ENCODE measurements at regions not wholly inside any gene's neighbourhood (a gene's known extent, or its start where the extent isn't known, plus 50 kb on each side); places are given as distances from the start of the nearest gene placed in this dataset.

DNA sequence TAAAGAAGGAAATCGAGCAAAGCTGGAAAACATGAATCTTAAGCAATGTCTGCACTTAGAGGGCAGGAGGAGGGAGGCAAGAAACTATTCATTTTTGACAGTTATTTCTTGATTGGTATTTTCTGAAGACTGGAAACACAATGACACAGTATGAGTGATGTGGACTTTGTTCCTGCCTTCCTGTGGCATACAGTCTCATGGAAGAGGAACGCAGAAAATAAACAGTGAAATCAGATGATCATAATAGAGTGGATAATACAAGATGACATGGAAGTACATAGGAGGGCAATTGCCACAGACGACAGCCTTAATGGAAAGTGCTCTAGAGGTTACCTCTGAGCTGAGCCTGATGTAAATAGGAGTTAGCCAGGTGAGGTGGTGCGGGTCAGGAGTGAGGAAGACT, 140.4 kb upstream of the MAX start:
- Histone ChIP-seq H3K36me3 (ENCODE audit: control insufficient read depth, insufficient read depth, low read length) (no peaks in the 10 kb centered on the region), H3K4me1 (ENCODE audit: control insufficient read depth, insufficient read depth, low read length, poor library complexity, severe bottlenecking) (peaks cover 10% of the 10 kb centered on the region), H3K9me3 (ENCODE audit: control insufficient read depth, low read length) (no peaks in the 10 kb centered on the region), H3K4me3 (ENCODE audit: insufficient read depth, low read depth, low read length, poor library complexity, severe bottlenecking) (no peak overlapping the region), H3K27ac (ENCODE audit: insufficient read depth, low read length, poor library complexity, severe bottlenecking) (no peak overlapping the region), H3K27me3 (replicated peaks; ENCODE audit: control insufficient read depth, insufficient read depth, low read length, poor library complexity, severe bottlenecking) (no peaks in the 10 kb centered on the region)
- no peak for DNase-seq

DNA sequence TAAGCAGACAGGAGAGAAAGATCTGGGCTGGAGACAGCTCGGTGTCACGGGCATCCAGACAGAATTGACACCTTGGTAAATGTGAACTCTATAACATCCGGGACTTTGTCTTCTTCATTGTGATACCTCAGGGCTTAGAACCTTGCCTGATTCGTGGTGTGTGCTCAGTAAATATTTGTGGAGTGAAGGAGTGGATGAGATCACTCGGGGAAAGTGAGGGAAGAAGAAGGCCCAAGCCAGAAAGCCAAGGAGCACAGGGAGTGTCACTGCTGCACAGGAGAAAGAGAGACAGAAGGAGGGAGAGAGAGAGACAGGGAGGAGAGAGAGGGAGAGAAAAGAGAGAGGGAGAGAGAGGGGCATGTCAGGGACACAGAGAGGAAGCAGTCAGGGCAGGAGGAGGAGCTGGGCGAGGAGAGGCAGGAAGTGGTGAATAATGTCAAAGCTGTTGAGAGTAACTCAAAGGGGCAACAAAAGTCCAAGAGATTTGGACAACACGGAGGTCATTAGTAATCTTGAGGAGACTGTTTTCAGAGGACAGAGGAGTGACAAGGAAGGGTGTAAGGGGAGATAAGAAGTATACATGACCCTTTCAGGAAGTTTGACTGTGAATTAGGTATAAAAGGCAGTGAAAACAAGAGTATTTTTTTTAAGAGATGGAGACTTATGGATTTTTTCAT, 141.6 kb upstream of the MAX start:
- Histone ChIP-seq H3K36me3 (ENCODE audit: control insufficient read depth, insufficient read depth, low read length) (no peaks in the 10 kb centered on the region), H3K4me3 (ENCODE audit: insufficient read depth, low read depth, low read length, poor library complexity, severe bottlenecking) (no peak overlapping the region)

DNA sequence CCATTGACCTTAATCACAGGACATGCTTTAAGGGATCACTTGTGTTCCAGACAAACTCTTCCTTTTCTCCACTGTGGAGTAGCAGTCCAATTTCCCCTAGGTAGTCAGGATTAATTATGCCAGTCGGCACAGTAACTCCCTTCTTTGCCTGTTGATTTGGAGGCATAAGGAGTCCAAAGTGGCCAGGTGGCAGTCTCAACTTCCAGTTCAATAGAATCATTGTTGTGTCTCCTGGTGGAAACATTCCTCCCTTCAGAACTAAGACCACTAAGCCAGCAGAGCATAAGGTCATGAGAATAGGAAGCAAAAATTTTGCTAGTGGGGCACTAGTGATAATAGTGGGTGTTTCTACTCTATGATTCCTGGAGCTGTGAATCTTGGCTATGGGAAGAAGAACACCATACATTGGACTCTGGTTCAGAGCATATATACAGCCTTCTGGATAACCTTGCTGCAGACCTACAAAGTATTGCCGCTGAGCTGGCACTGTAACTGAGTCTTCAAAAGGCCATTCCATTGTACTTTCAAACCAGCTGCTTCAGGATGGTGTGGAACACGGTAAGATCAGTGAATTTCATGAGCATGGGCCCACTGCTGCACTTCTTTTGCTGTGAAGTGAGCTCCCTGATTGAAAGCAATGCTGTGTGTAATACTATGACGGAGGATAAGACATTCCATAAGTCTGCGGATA, 147.3 kb upstream of the MAX start:
- no peak for DNase-seq
- H3K4me1 ChIP-seq (ENCODE audit: control insufficient read depth, insufficient read depth, low read length, poor library complexity, severe bottlenecking), result peaks cover under 1% of the 10 kb centered on the region
- H3K9me3 ChIP-seq (ENCODE audit: control insufficient read depth, low read length), result no peaks in the 10 kb centered on the region
- no peak overlapping the region for H3K27ac ChIP-seq (ENCODE audit: insufficient read depth, low read length, poor library complexity, severe bottlenecking)
- no peaks in the 10 kb centered on the region for H3K36me3 ChIP-seq (ENCODE audit: control insufficient read depth, insufficient read depth, low read length)
- H3K4me3 ChIP-seq (ENCODE audit: insufficient read depth, low read depth, low read length, poor library complexity, severe bottlenecking), result no peak overlapping the region
- no peaks in the 10 kb centered on the region for H3K27me3 ChIP-seq (replicated peaks; ENCODE audit: control insufficient read depth, insufficient read depth, low read length, poor library complexity, severe bottlenecking)

More for the DNA sequence above, 141.6 kb upstream of the MAX start:
- peaks cover 10% of the 10 kb centered on the region for H3K4me1 ChIP-seq (ENCODE audit: control insufficient read depth, insufficient read depth, low read length, poor library complexity, severe bottlenecking)
- no peak for DNase-seq
- no peaks in the 10 kb centered on the region for H3K9me3 ChIP-seq (ENCODE audit: control insufficient read depth, low read length)
- no peak overlapping the region for H3K27ac ChIP-seq (ENCODE audit: insufficient read depth, low read length, poor library complexity, severe bottlenecking)
- H3K27me3 ChIP-seq (replicated peaks; ENCODE audit: control insufficient read depth, insufficient read depth, low read length, poor library complexity, severe bottlenecking), result no peaks in the 10 kb centered on the region

DNA sequence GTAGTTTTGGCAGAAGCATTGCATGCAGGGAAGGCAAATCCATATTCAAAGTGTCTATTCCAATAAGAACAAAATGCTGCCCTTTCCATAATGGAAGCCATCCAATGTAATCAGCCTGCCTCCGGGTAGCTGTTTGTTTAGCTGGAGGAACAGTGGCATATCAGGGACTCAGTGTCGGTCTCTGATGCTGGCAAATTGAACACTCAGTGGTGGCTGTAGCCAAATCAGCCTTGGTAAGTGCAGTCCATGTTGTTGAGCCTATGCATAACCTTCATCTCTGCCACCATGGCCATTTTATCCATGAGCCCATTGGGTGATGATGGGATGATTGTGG, 147.8 kb upstream of the MAX start:
- Histone ChIP-seq H3K4me1 (ENCODE audit: control insufficient read depth, insufficient read depth, low read length, poor library complexity, severe bottlenecking) (no peaks in the 10 kb centered on the region), H3K9me3 (ENCODE audit: control insufficient read depth, low read length) (no peaks in the 10 kb centered on the region), H3K27ac (ENCODE audit: insufficient read depth, low read length, poor library complexity, severe bottlenecking) (no peak overlapping the region), H3K36me3 (ENCODE audit: control insufficient read depth, insufficient read depth, low read length) (no peaks in the 10 kb centered on the region), H3K4me3 (ENCODE audit: insufficient read depth, low read depth, low read length, poor library complexity, severe bottlenecking) (no peak overlapping the region), H3K27me3 (replicated peaks; ENCODE audit: control insufficient read depth, insufficient read depth, low read length, poor library complexity, severe bottlenecking) (no peaks in the 10 kb centered on the region)
- no peak for DNase-seq

DNA sequence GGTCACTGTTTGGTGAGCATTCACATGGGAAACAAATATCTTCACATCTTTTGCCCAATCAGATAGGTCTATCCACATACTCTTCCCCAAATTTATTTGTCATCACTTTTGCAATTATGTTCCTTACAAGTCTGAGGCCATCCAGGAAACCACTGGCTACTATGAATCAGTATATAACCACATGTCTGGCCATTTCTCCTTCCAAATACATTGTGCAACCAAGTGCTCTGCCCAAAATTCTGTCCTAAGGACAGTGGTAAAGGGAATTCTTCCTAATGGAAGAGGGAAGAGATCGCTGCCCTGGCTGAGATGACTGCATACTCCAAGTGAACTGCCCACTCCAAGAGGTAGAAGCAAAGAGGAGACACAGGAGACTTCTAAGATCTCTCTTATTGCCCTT, 148.9 kb upstream of the MAX start:
- no peaks in the 10 kb centered on the region for H3K9me3 ChIP-seq (ENCODE audit: control insufficient read depth, low read length)
- H3K36me3 ChIP-seq (ENCODE audit: control insufficient read depth, insufficient read depth, low read length), result no peaks in the 10 kb centered on the region
- no peak overlapping the region for H3K27ac ChIP-seq (ENCODE audit: insufficient read depth, low read length, poor library complexity, severe bottlenecking)
- H3K4me3 ChIP-seq (ENCODE audit: insufficient read depth, low read depth, low read length, poor library complexity, severe bottlenecking), result no peak overlapping the region
- H3K27me3 ChIP-seq (replicated peaks; ENCODE audit: control insufficient read depth, insufficient read depth, low read length, poor library complexity, severe bottlenecking), result no peaks in the 10 kb centered on the region
- no peaks in the 10 kb centered on the region for H3K4me1 ChIP-seq (ENCODE audit: control insufficient read depth, insufficient read depth, low read length, poor library complexity, severe bottlenecking)
- no peak for DNase-seq

DNA sequence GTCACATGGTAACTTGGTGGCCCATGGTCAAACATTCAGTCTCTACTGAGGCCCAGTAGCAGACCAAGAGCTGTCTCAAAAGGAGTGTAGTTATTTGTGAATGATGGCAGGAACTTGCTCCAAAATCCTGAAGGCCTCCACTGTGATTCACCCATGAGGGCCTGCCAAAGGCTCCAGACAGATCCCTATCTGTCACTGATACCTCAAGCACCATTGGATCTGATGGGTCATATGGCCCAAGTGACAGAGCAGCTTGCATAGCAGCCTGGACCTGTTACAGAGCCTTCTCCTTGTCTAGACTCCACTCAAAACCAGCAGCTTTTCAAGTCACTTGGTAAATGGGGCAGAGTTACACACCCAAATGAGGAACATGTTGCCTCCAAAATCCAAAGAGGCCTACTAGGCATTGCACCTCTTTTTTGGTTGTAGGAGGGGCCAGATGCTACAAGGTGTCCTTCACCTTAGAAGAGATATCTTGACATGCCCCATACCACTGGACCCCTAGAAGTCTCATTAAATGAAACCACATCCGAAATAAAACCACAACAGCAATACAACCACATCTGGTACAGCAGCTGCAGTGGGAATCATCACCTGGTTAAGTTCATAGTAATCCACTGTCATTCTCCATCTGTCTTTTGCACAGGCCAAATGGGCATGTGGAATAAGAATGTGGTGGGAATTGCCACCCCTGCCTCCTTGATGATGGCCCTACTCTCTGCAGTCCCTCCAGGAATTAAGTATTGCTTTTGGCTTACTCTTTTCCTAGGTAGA, 150.4 kb upstream of the MAX start:
- Histone ChIP-seq H3K27me3 (replicated peaks; ENCODE audit: control insufficient read depth, insufficient read depth, low read length, poor library complexity, severe bottlenecking) (no peaks in the 10 kb centered on the region), H3K4me3 (ENCODE audit: insufficient read depth, low read depth, low read length, poor library complexity, severe bottlenecking) (no peak overlapping the region), H3K9me3 (ENCODE audit: control insufficient read depth, low read length) (no peaks in the 10 kb centered on the region), H3K36me3 (ENCODE audit: control insufficient read depth, insufficient read depth, low read length) (no peaks in the 10 kb centered on the region), H3K27ac (ENCODE audit: insufficient read depth, low read length, poor library complexity, severe bottlenecking) (no peak overlapping the region), H3K4me1 (ENCODE audit: control insufficient read depth, insufficient read depth, low read length, poor library complexity, severe bottlenecking) (no peaks in the 10 kb centered on the region)
- DNase-seq, result no peak

DNA sequence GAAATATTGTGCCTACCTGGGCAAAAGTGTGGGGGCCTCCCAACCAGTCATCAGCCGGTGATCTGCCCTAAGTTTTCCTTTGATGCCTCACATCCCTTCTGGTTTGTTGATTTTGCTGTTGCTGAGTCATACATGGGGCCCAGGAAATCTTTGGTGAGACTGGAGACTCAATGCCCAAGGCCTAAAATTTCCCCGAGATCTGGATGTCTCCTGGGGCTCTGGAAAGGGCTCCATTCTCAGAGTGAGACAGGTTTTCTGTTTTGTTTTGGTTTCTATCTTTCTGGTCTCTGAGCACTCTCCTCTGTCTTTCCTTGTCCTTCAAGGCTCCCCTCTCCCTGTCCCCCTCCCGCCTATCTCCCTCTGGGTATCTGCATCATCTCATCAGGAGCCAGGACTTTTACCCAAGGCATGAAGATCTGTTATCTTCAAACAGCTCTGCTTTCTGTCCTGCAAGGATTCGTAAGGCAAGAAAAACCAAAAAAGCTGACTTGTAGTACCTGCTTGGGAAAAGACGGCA, 152.8 kb upstream of the MAX start:
- H3K27ac ChIP-seq (ENCODE audit: insufficient read depth, low read length, poor library complexity, severe bottlenecking), result no peak overlapping the region
- H3K4me3 ChIP-seq (ENCODE audit: insufficient read depth, low read depth, low read length, poor library complexity, severe bottlenecking), result no peak overlapping the region
- DNase-seq, result no peak
- H3K36me3 ChIP-seq (ENCODE audit: control insufficient read depth, insufficient read depth, low read length), result no peaks in the 10 kb centered on the region
- H3K27me3 ChIP-seq (replicated peaks; ENCODE audit: control insufficient read depth, insufficient read depth, low read length, poor library complexity, severe bottlenecking), result no peaks in the 10 kb centered on the region
- no peaks in the 10 kb centered on the region for H3K4me1 ChIP-seq (ENCODE audit: control insufficient read depth, insufficient read depth, low read length, poor library complexity, severe bottlenecking)
- no peaks in the 10 kb centered on the region for H3K9me3 ChIP-seq (ENCODE audit: control insufficient read depth, low read length)

DNA sequence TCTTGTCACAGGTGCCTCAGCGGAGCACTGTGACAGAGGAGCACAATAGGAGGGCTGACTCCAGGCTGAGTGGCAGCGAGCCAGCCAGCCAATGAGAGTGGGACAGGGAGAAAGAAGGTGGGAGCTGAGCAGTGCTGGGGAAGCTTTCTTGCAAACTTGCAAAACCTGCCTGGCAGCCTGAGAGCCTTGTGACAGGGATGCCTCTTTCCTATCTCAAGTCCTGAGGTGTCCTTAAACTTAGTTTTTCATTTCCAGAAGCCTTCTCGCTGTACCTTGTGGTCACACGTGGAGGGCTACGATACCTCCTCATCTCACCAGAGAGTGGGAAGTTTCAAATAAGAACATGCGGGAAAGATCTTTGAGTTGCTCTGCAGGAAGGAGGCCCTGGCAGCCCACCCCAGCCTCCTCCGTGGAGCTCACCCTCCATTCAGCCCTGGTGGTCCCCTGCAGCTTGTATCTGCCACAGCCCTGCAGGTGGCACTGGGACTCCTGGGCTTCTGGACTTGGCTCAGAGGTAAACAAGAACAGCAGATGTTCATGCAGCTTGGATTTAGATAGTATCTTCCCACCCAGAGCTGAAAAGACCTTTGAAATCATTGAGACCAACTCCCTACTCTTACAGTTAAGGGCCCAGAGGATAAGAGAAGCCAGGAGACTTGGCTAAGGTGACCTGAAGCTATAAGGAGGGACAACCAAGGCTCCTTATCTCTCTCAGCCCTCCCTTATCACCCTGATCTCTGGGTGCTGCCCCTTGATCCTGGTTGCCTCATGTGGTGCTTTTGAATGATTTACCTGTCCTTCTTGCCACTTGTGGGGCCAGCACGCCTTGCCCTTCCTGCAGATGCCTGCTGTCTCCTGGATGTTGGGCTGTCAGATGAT, 153.5 kb upstream of the MAX start:
- Histone ChIP-seq H3K27ac (ENCODE audit: insufficient read depth, low read length, poor library complexity, severe bottlenecking) (no peak overlapping the region), H3K9me3 (ENCODE audit: control insufficient read depth, low read length) (no peaks in the 10 kb centered on the region), H3K4me3 (ENCODE audit: insufficient read depth, low read depth, low read length, poor library complexity, severe bottlenecking) (no peak overlapping the region), H3K27me3 (replicated peaks; ENCODE audit: control insufficient read depth, insufficient read depth, low read length, poor library complexity, severe bottlenecking) (no peaks in the 10 kb centered on the region), H3K36me3 (ENCODE audit: control insufficient read depth, insufficient read depth, low read length) (no peaks in the 10 kb centered on the region), H3K4me1 (ENCODE audit: control insufficient read depth, insufficient read depth, low read length, poor library complexity, severe bottlenecking) (no peaks in the 10 kb centered on the region)
- no peak for DNase-seq

DNA sequence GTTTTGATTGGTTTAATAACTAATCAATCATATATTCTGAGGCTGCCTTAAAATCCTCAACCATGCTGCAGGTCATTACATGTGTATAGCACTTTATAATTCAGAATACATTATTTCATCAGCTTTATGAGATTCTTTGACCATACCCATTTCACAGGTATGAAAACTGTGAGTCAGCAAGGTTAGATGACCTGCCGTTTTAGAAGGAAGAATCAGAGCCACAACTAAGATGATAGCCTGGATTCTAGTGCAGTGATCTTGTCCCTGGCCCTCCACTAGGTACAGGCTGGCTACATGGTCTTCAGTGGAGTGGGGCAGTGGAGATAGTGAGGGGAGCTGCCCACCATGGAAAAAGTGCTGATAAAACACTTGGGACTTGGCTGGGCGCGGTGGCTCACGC, 154.4 kb upstream of the MAX start:
- H3K36me3 ChIP-seq (ENCODE audit: control insufficient read depth, insufficient read depth, low read length), result no peaks in the 10 kb centered on the region
- H3K4me1 ChIP-seq (ENCODE audit: control insufficient read depth, insufficient read depth, low read length, poor library complexity, severe bottlenecking), result no peaks in the 10 kb centered on the region
- H3K27ac ChIP-seq (ENCODE audit: insufficient read depth, low read length, poor library complexity, severe bottlenecking), result no peak overlapping the region
- no peak for DNase-seq
- no peaks in the 10 kb centered on the region for H3K9me3 ChIP-seq (ENCODE audit: control insufficient read depth, low read length)
- H3K27me3 ChIP-seq (replicated peaks; ENCODE audit: control insufficient read depth, insufficient read depth, low read length, poor library complexity, severe bottlenecking), result no peaks in the 10 kb centered on the region
- H3K4me3 ChIP-seq (ENCODE audit: insufficient read depth, low read depth, low read length, poor library complexity, severe bottlenecking), result no peak overlapping the region
